ENCODE measurements at regions not wholly inside any gene's neighbourhood (a gene's known extent, or its start where the extent isn't known, plus 50 kb on each side); places are given as distances from the start of the nearest gene placed in this dataset.

GRCh38 chr13:79725841-79726240, 244.9 kb downstream of the NDFIP2 start:
- ATAC-seq (no peak), DNase-seq (ENCODE audit: low spot score in 2 of 2) (no peak)
- no peak overlapping the region for H3K27ac Mint-ChIP-seq
- H3K36me3 Mint-ChIP-seq = no peaks in the 10 kb centered on the region
- H3K9me3 Mint-ChIP-seq = no peaks in the 10 kb centered on the region

- no peak for DNase-seq (ENCODE audit: low spot score in 2 of 2)
- Mint-ChIP-seq H3K36me3 (no peaks in the 10 kb centered on the region), H3K9me3 (no peaks in the 10 kb centered on the region), H3K27ac (no peak overlapping the region)
- ATAC-seq = no peak
Measured at GRCh38 chr13:79724348-79725103, 243.6 kb downstream of the NDFIP2 start.

- DNase-seq (ENCODE audit: low spot score in 2 of 2) = no peak
- Mint-ChIP-seq H3K27ac (no peak overlapping the region), H3K9me3 (peaks cover 2% of the 10 kb centered on the region in 2 donors), H3K36me3 (no peaks in the 10 kb centered on the region)
- ATAC-seq = no peak
Measured at GRCh38 chr13:79723519-79724024, 242.6 kb downstream of the NDFIP2 start.

- no peaks in the 10 kb centered on the region for H3K36me3 Mint-ChIP-seq
- no peak for ATAC-seq
- DNase-seq (ENCODE audit: low spot score in 2 of 2) = no peak
- peaks cover 7% of the 10 kb centered on the region in 2 donors for H3K9me3 Mint-ChIP-seq
- no peak overlapping the region for H3K27ac Mint-ChIP-seq
Measured at GRCh38 chr13:79722885-79723445, 242.0 kb downstream of the NDFIP2 start.

- no peak overlapping the region for H3K27ac Mint-ChIP-seq
- ATAC-seq (no peak), DNase-seq (ENCODE audit: low spot score in 2 of 2) (no peak)
- H3K36me3 Mint-ChIP-seq = no peaks in the 10 kb centered on the region
- peaks cover 7% of the 10 kb centered on the region in 2 donors for H3K9me3 Mint-ChIP-seq
Measured at GRCh38 chr13:79716191-79716590, 235.2 kb downstream of the NDFIP2 start.

- no peak overlapping the region for H3K27ac Mint-ChIP-seq
- no peaks in the 10 kb centered on the region for H3K9me3 Mint-ChIP-seq
- DNase-seq (ENCODE audit: low spot score in 2 of 2) (no peak), ATAC-seq (no peak)
- no peaks in the 10 kb centered on the region for H3K36me3 Mint-ChIP-seq
Measured at GRCh38 chr13:79711631-79712030, 230.7 kb downstream of the NDFIP2 start.

GRCh38 chr13:79710376-79710775, 229.4 kb downstream of the NDFIP2 start:
- ATAC-seq = no peak
- no peaks in the 10 kb centered on the region for H3K9me3 Mint-ChIP-seq

GRCh38 chr13:79709471-79709870, 228.5 kb downstream of the NDFIP2 start:
- H3K9me3 Mint-ChIP-seq = no peaks in the 10 kb centered on the region
- no peak for DNase-seq (ENCODE audit: low spot score in 2 of 2)
- no peak overlapping the region for H3K27ac Mint-ChIP-seq
- no peaks in the 10 kb centered on the region for H3K36me3 Mint-ChIP-seq
- ATAC-seq = no peak

More at GRCh38 chr13:79710376-79710775, 229.4 kb downstream of the NDFIP2 start:
- DNase-seq (ENCODE audit: low spot score in 2 of 2) = no peak
- no peak overlapping the region for H3K27ac Mint-ChIP-seq
- no peaks in the 10 kb centered on the region for H3K36me3 Mint-ChIP-seq

- Mint-ChIP-seq H3K36me3 (no peaks in the 10 kb centered on the region), H3K27ac (no peak overlapping the region), H3K9me3 (no peaks in the 10 kb centered on the region)
- ATAC-seq (no peak), DNase-seq (ENCODE audit: low spot score in 2 of 2) (no peak)
Measured at GRCh38 chr13:79703772-79704171, 222.8 kb downstream of the NDFIP2 start.

GRCh38 chr13:79695754-79696153, 214.8 kb downstream of the NDFIP2 start:
- H3K36me3 Mint-ChIP-seq = no peaks in the 10 kb centered on the region
- H3K27ac Mint-ChIP-seq = no peak overlapping the region
- no peak for DNase-seq (ENCODE audit: low spot score in 2 of 2)
- no peaks in the 10 kb centered on the region for H3K9me3 Mint-ChIP-seq
- no peak for ATAC-seq

GRCh38 chr13:79692846-79693245, 211.9 kb downstream of the NDFIP2 start:
- ATAC-seq = no peak

GRCh38 chr13:79691826-79692225, 210.9 kb downstream of the NDFIP2 start:
- no peak for DNase-seq (ENCODE audit: low spot score in 2 of 2)
- ATAC-seq = no peak
- H3K36me3 Mint-ChIP-seq = no peaks in the 10 kb centered on the region
- H3K9me3 Mint-ChIP-seq = no peaks in the 10 kb centered on the region
- no peak overlapping the region for H3K27ac Mint-ChIP-seq

More at GRCh38 chr13:79692846-79693245, 211.9 kb downstream of the NDFIP2 start:
- DNase-seq (ENCODE audit: low spot score in 2 of 2) = no peak
- H3K9me3 Mint-ChIP-seq = no peaks in the 10 kb centered on the region
- H3K27ac Mint-ChIP-seq = no peak overlapping the region
- H3K36me3 Mint-ChIP-seq = no peaks in the 10 kb centered on the region

GRCh38 chr13:79688741-79689140, 207.8 kb downstream of the NDFIP2 start:
- DNase-seq (ENCODE audit: low spot score in 2 of 2) (no peak), ATAC-seq (no peak)
- H3K36me3 Mint-ChIP-seq = no peaks in the 10 kb centered on the region
- H3K27ac Mint-ChIP-seq = no peak overlapping the region
- H3K9me3 Mint-ChIP-seq = no peaks in the 10 kb centered on the region

GRCh38 chr13:79686441-79686840, 205.5 kb downstream of the NDFIP2 start:
- peaks cover 4 to 8% of the 10 kb centered on the region in 2 donors for H3K9me3 Mint-ChIP-seq
- ATAC-seq = no peak

GRCh38 chr13:79684371-79684770, 203.4 kb downstream of the NDFIP2 start:
- DNase-seq (ENCODE audit: low spot score in 2 of 2) (no peak), ATAC-seq (no peak)
- peaks cover 4 to 5% of the 10 kb centered on the region in 2 donors for H3K36me3 Mint-ChIP-seq
- no peak overlapping the region for H3K27ac Mint-ChIP-seq
- H3K9me3 Mint-ChIP-seq = peaks cover 4 to 8% of the 10 kb centered on the region in 2 donors

More at GRCh38 chr13:79686441-79686840, 205.5 kb downstream of the NDFIP2 start:
- DNase-seq (ENCODE audit: low spot score in 2 of 2) = no peak
- Mint-ChIP-seq H3K27ac (no peak overlapping the region), H3K36me3 (peaks cover 4 to 5% of the 10 kb centered on the region in 2 donors)

GRCh38 chr13:79682164-79682563, 201.2 kb downstream of the NDFIP2 start:
- no peak overlapping the region for H3K27ac Mint-ChIP-seq

GRCh38 chr13:79681069-79681468, 200.1 kb downstream of the NDFIP2 start:
- ATAC-seq = no peak
- H3K27ac Mint-ChIP-seq = no peak overlapping the region
- peaks cover 4 to 8% of the 10 kb centered on the region in 2 donors for H3K9me3 Mint-ChIP-seq
- H3K36me3 Mint-ChIP-seq = peaks cover 4 to 5% of the 10 kb centered on the region in 2 donors
- no peak for DNase-seq (ENCODE audit: low spot score in 2 of 2)

More at GRCh38 chr13:79682164-79682563, 201.2 kb downstream of the NDFIP2 start:
- no peak for DNase-seq (ENCODE audit: low spot score in 2 of 2)
- Mint-ChIP-seq H3K36me3 (peaks cover 4 to 5% of the 10 kb centered on the region in 2 donors), H3K9me3 (peaks cover 4 to 8% of the 10 kb centered on the region in 2 donors)
- no peak for ATAC-seq

GRCh38 chr13:79680485-79680884, 199.5 kb downstream of the NDFIP2 start:
- H3K9me3 Mint-ChIP-seq = peaks cover 4 to 8% of the 10 kb centered on the region in 2 donors
- peaks cover 4 to 5% of the 10 kb centered on the region in 2 donors for H3K36me3 Mint-ChIP-seq
- DNase-seq (ENCODE audit: low spot score in 2 of 2) (no peak), ATAC-seq (no peak)
- no peak overlapping the region for H3K27ac Mint-ChIP-seq

Data from activated naive CD4-positive, alpha-beta T cell treated with anti-CD3 and anti-CD28 coated beads, Interleukin-2, amount 50 U/mL, for 72 hours (primary cell).